Gastroesophageal sphincter (tissue), 4 donors: ENCODE measurements at regions not wholly inside any gene's neighbourhood (a gene's known extent, or its start where the extent isn't known, plus 50 kb on each side); places are given as distances from the start of the nearest gene placed in this dataset.

Experiments
- ATAC-seq: fragments of 150-250 bp; one replicate; pipeline ENCODE4 v1.9.1; 2016; ENCODE audit warnings: mild to moderate bottlenecking, moderate library complexity
- H3K27ac ChIP-seq, 4 donors: fragments of 200-600 bp; sonication (generic) in 3 of 4; 1 replicate in 3 of 4; 2 replicates in 1 of 4; pipeline ENCODE4 v1.5.1; 2016 to 2019
- H3K27me3 ChIP-seq: fragments of 200-600 bp; sonication (generic); one replicate; pipeline ENCODE4 v1.5.1; 2019
- H3K36me3 ChIP-seq, 2 donors: fragments of 200-600 bp; sonication (generic); one replicate each; pipeline ENCODE4 v1.5.1; 2019; ENCODE audit warnings: control low read depth in 1 of 2
- H3K4me1 ChIP-seq, 3 donors: fragments of 200-600 bp; sonication (generic); 1 replicate in 2 of 3; 2 replicates in 1 of 3; pipeline ENCODE4 v1.5.1; 2016 to 2019; ENCODE audit warnings: control low read depth in 2 of 3
- H3K4me3 ChIP-seq, 2 donors: fragments of 200-600 bp; sonication (generic); one replicate each; pipeline ENCODE4 v1.5.1; 2019; ENCODE audit warnings: mild to moderate bottlenecking in 1 of 2, moderate library complexity in 1 of 2
- H3K9me3 ChIP-seq, 3 donors: fragments of 200-600 bp; sonication (generic); one replicate each; pipeline ENCODE4 v1.5.1; 2017 to 2019; ENCODE audit warnings: control low read depth in 2 of 3
- CTCF ChIP-seq, 4 experiments: fragments of 200-600 bp in 2 of 4; fragments of 450-650 bp in 2 of 4; sonication (generic) in 1 of 4; IDR thresholded peaks; one replicate each; pipeline ENCODE4 v1.5.1; 2017 to 2019; ENCODE audit warnings: antibody characterized with exemption in 4 of 4, mild to moderate bottlenecking in 2 of 4, moderate library complexity in 2 of 4
- EP300 ChIP-seq: sonication (generic); formaldehyde crosslinking; IDR thresholded peaks from one replicate; pipeline ENCODE4 v1.6.1; 2017; ENCODE audit warnings: antibody characterized with exemption, mild to moderate bottlenecking
- POLR2A ChIP-seq, 2 donors: fragments of 450-650 bp; IDR thresholded peaks; one replicate each; pipeline ENCODE4 v1.6.1; 2017; ENCODE audit warnings: antibody characterized with exemption in 2 of 2, mild to moderate bottlenecking in 2 of 2, moderate library complexity in 1 of 2
- POLR2AphosphoS5 ChIP-seq: sonication (generic); formaldehyde crosslinking; IDR thresholded peaks from one replicate; pipeline ENCODE4 v1.6.1; 2017; ENCODE audit warnings: antibody characterized with exemption
- WGBS, 2 donors: methylation state at CpG; one replicate each; pipeline ENCODE4 v1.1.5; 2018; ENCODE audit warnings: low coverage in 1 of 2; 5-methylcytosine and 5-hydroxymethylcytosine counted together

DNA sequence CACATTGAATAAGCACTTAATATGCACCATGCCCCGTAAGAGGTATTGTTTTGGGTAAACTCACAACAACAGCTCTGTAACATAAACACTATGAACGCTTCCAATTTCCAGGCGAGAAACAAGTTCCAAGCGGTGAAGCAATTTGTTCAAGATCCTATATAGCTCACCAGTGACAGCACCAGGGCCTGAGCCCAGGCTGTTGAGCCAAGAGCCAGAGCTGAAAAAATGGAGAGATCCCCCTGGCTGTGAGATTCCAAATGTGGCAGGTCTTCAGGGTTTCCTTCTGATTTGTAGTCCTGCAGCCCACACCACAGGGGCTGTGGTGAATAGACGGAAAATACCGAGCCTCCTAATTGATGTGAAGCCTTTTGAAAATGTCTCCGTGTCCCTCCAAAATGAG is 268.0 kb upstream of the KIRREL3 start:
- TF ChIP-seq POLR2AphosphoS5 (no peak), CTCF (IDR thresholded peaks at IDR 0.05) (no peak), POLR2A (IDR thresholded peaks at IDR 0.05) (no peak), EP300 (no peak)
- H3K4me1 ChIP-seq: no peaks in the 10 kb centered on the region
- H3K36me3 ChIP-seq: no peaks in the 10 kb centered on the region
- no peak for ATAC-seq
- 46 to 51% methylated on average over 5 to 7 of the region's 7 CpGs for WGBS, 2 donors
- H3K27me3 ChIP-seq: no peaks in the 10 kb centered on the region
- H3K4me3 ChIP-seq: no peak overlapping the region
- no peak overlapping the region for H3K27ac ChIP-seq
- H3K9me3 ChIP-seq: peaks cover 0 to 8% (median 0%) of the 10 kb centered on the region in 3 donors

DNA sequence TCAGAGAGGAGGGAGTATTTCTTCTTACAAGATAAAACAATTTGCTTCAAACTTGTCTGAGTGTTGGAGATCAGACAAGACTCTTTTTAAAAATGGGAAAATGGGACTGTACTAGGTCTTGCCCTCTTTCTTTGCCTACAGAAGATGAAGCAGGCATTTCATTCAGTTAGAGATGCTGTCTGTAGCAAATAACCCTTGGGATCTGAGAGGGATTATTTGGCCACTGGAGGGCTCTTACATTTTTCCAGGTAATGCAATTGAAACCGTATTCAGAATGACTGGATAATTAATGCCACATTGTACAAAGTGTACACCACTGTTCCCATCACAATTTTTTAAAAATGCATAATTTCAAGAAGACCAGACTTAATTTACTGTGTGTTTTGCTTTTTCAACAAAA is 258.5 kb upstream of the KIRREL3 start:
- Histone ChIP-seq H3K9me3 (no peaks in the 10 kb centered on the region), H3K27ac (no peak overlapping the region), H3K36me3 (no peaks in the 10 kb centered on the region), H3K4me3 (no peak overlapping the region), H3K27me3 (no peaks in the 10 kb centered on the region), H3K4me1 (no peaks in the 10 kb centered on the region)
- 44 to 50% methylated on average over 1 of the region's 1 CpG for WGBS, 2 donors
- TF ChIP-seq POLR2AphosphoS5: no peak
- no peak for TF ChIP-seq EP300
- TF ChIP-seq CTCF (IDR thresholded peaks at IDR 0.05): no peak
- TF ChIP-seq POLR2A (IDR thresholded peaks at IDR 0.05): no peak
- ATAC-seq: no peak

- Histone ChIP-seq H3K9me3 (no peaks in the 10 kb centered on the region), H3K27me3 (no peaks in the 10 kb centered on the region), H3K36me3 (no peaks in the 10 kb centered on the region), H3K4me3 (no peak overlapping the region), H3K27ac (no peak overlapping the region), H3K4me1 (no peaks in the 10 kb centered on the region)
- 40% methylated on average over 2 of the region's 6 CpGs; no CpG with 5 or more reads in 1 of the 2 donors for WGBS, 2 donors
- TF ChIP-seq POLR2AphosphoS5: no peak
- no peak for TF ChIP-seq EP300
- no peak for TF ChIP-seq POLR2A (IDR thresholded peaks at IDR 0.05)
- no peak for TF ChIP-seq CTCF (IDR thresholded peaks at IDR 0.05)
- no peak for ATAC-seq
These were observed 254.6 kb upstream of the KIRREL3 start for GRCh38 chr11:127255209-127255608.

- Histone ChIP-seq H3K9me3 (no peaks in the 10 kb centered on the region), H3K27ac (no peak overlapping the region), H3K4me1 (no peaks in the 10 kb centered on the region), H3K36me3 (no peaks in the 10 kb centered on the region), H3K4me3 (no peak overlapping the region), H3K27me3 (no peaks in the 10 kb centered on the region)
- no peak for ATAC-seq
- WGBS, 2 donors: 0 to 58% methylated on average over 1 to 2 of the region's 3 CpGs
- no peak for TF ChIP-seq CTCF (IDR thresholded peaks at IDR 0.05)
- no peak for TF ChIP-seq EP300
- no peak for TF ChIP-seq POLR2AphosphoS5
- no peak for TF ChIP-seq POLR2A (IDR thresholded peaks at IDR 0.05)
These were observed 251.8 kb upstream of the KIRREL3 start for GRCh38 chr11:127252321-127252720.

- H3K4me3 ChIP-seq: no peak overlapping the region
- H3K36me3 ChIP-seq: no peaks in the 10 kb centered on the region
- 85% methylated on average over 3 of the region's 4 CpGs; no CpG with 5 or more reads in 1 of the 2 donors for WGBS, 2 donors
- H3K9me3 ChIP-seq: no peaks in the 10 kb centered on the region
- H3K4me1 ChIP-seq: no peaks in the 10 kb centered on the region
- no peak for ATAC-seq
- no peak for TF ChIP-seq CTCF (IDR thresholded peaks at IDR 0.05)
- no peak for TF ChIP-seq POLR2A (IDR thresholded peaks at IDR 0.05)
- no peak for TF ChIP-seq POLR2AphosphoS5
- no peak overlapping the region for H3K27ac ChIP-seq
- peaks cover 7% of the 10 kb centered on the region for H3K27me3 ChIP-seq
These were observed 249.0 kb upstream of the KIRREL3 start for GRCh38 chr11:127249576-127249975.
